ENCODE measurements at regions not wholly inside any gene's neighbourhood (a gene's known extent, or its start where the extent isn't known, plus 50 kb on each side); places are given as distances from the start of the nearest gene placed in this dataset.

DNA sequence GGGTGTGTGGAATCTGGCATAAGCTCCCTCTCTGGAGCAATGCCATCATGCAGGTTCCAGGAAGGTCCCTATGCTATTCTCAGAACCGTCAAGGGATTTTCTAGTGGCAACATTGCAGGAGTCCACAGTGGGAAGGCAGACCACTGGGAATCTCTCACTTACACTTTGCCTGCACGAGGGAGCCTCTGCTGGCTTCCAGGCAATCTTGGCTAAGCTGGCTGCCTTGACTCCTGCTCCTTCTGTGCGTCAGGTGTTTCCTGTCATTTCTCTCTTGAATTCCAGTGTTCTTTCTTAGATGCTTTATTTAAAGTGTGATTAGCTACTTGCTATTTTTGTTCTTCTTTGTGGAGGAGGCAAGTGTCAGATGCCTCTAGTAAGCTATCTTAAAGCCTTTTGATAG is 414.0 kb upstream of the ATP2B1 start:
- Histone ChIP-seq H3K4me3 (no peak overlapping the region), H3K27me3 (no peaks in the 10 kb centered on the region), H3K9me3 (peaks cover 0 to 40% (median 0%) of the 10 kb centered on the region in 3 donors), H3K36me3 (no peaks in the 10 kb centered on the region), H3K27ac (no peak overlapping the region), H3K4me1 (no peaks in the 10 kb centered on the region)
- WGBS, 2 donors (ENCODE audit: low coverage in 1 of 2) = 34 to 42% methylated on average over 2 of the region's 3 CpGs
- ATAC-seq = no peak
- TF ChIP-seq EP300 (IDR thresholded peaks at IDR 0.05) = no peak
- no peak for TF ChIP-seq POLR2A (IDR thresholded peaks at IDR 0.05)
- TF ChIP-seq, protein P1, sequence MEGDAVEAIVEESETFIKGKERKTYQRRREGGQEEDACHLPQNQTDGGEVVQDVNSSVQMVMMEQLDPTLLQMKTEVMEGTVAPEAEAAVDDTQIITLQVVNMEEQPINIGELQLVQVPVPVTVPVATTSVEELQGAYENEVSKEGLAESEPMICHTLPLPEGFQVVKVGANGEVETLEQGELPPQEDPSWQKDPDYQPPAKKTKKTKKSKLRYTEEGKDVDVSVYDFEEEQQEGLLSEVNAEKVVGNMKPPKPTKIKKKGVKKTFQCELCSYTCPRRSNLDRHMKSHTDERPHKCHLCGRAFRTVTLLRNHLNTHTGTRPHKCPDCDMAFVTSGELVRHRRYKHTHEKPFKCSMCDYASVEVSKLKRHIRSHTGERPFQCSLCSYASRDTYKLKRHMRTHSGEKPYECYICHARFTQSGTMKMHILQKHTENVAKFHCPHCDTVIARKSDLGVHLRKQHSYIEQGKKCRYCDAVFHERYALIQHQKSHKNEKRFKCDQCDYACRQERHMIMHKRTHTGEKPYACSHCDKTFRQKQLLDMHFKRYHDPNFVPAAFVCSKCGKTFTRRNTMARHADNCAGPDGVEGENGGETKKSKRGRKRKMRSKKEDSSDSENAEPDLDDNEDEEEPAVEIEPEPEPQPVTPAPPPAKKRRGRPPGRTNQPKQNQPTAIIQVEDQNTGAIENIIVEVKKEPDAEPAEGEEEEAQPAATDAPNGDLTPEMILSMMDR (IDR thresholded peaks at IDR 0.05) = no peak

DNA sequence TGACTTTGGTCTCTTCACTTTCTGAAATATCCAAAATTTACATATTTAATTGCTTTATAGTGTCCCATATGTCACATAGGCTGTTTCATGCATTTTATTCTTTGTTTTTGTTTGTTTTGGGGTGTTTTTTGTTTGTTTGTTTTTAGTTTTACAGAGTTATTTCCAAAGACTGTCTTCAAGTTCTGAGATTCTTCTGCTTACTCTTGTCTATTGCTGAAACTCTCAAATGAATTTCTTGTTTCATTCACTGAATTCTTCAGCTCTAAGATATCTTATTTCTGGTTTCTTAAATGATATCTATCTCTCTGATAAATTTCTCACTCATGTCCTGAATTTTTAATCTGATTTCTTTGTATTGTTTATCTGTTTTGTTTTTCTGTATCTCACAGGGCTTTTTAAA is 412.0 kb upstream of the ATP2B1 start:
- TF ChIP-seq POLR2A (IDR thresholded peaks at IDR 0.05) (no peak), EP300 (IDR thresholded peaks at IDR 0.05) (no peak), POLR2AphosphoS5 (IDR thresholded peaks at IDR 0.05) (no peak)
- TF ChIP-seq, protein P1 (IDR thresholded peaks at IDR 0.05) = no peak
- Histone ChIP-seq H3K27ac (no peak overlapping the region), H3K36me3 (no peaks in the 10 kb centered on the region), H3K4me3 (no peak overlapping the region), H3K4me1 (no peaks in the 10 kb centered on the region), H3K9me3 (peaks cover 0 to 42% (median 0%) of the 10 kb centered on the region in 3 donors), H3K27me3 (no peaks in the 10 kb centered on the region)
- no peak for ATAC-seq

DNA sequence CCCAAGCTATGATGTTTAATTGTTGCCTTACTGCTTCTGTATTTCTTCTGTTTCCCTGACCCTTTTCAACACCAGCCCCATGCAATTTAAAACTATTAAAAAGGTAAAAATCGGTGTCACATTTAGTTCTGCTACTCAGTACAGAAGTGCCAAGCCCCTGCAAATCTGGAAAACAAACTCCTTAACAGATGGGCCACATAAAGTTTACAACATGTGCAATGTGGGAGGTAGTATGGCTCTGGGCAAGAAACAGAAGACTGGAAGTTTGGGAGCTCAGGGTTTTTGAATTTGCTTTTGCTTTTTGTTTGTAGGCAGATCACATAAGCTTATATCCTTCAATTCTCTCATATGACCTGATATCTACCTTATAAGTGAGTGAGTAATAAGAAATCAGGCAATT is 404.0 kb upstream of the ATP2B1 start:
- Histone ChIP-seq H3K4me1 (peaks cover 0 to 16% (median 0%) of the 10 kb centered on the region in 3 donors), H3K9me3 (peaks cover 0 to 1% (median 0%) of the 10 kb centered on the region in 3 donors), H3K27me3 (no peaks in the 10 kb centered on the region), H3K4me3 (no peak overlapping the region), H3K36me3 (no peaks in the 10 kb centered on the region), H3K27ac (no peak overlapping the region)
- TF ChIP-seq POLR2A (IDR thresholded peaks at IDR 0.05) (no peak), EP300 (IDR thresholded peaks at IDR 0.05) (no peak), POLR2AphosphoS5 (IDR thresholded peaks at IDR 0.05) (no peak)
- TF ChIP-seq, protein P1 (IDR thresholded peaks at IDR 0.05) = no peak
- WGBS, 2 donors (ENCODE audit: low coverage in 1 of 2) = 60 to 64% methylated on average over 1 of the region's 1 CpG
- ATAC-seq = no peak

DNA sequence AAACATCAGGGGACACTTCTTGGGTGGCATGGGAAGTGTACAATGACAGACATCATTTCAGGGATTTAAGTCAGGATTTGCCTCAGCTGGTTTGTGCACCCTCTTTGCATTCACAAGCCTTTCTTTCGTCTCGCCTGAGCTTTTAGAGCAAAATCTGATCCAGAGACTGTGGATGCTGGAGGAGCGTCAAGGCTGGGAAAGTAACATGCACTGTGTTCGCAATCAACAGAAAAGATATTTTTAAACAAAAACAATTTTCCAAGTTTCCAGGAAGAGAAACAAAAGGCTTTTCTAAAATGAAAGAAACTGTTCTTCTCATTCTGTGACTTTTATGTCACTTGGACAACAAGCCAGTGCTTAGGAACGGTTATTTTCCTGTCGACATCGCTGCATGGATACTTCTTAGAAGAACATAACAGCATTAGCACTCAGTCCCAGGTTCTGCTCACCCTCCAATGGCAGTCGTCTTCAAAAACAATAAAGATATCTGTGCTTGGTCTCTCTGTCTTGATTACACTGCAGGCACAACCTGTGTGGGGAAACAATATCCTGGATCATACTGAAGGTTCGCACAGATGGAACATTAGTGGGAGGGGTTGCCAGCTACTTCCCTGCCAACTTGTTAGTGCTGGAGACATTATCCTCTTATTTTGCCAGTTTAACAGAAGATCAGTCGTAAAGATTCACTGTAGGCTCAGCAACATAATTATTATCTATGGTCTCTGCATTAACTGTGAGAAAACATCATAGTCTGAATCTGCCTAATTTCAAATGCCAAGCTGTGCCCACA is 403.3 kb upstream of the ATP2B1 start:
- TF ChIP-seq EP300 (IDR thresholded peaks at IDR 0.05) (no peak), POLR2AphosphoS5 (IDR thresholded peaks at IDR 0.05) (no peak), POLR2A (IDR thresholded peaks at IDR 0.05) (no peak)
- TF ChIP-seq, protein P1 (IDR thresholded peaks at IDR 0.05) = no peak
- no peak overlapping the region for H3K27ac ChIP-seq
- no peak for ATAC-seq
- H3K4me3 ChIP-seq = no peak overlapping the region
- no peaks in the 10 kb centered on the region for H3K27me3 ChIP-seq
- H3K4me1 ChIP-seq = peaks cover 0 to 16% (median 0%) of the 10 kb centered on the region in 3 donors
- WGBS, 2 donors (ENCODE audit: low coverage in 1 of 2) = 56 to 64% methylated on average over 10 of the region's 10 CpGs
- no peaks in the 10 kb centered on the region for H3K9me3 ChIP-seq
- H3K36me3 ChIP-seq = no peaks in the 10 kb centered on the region

DNA sequence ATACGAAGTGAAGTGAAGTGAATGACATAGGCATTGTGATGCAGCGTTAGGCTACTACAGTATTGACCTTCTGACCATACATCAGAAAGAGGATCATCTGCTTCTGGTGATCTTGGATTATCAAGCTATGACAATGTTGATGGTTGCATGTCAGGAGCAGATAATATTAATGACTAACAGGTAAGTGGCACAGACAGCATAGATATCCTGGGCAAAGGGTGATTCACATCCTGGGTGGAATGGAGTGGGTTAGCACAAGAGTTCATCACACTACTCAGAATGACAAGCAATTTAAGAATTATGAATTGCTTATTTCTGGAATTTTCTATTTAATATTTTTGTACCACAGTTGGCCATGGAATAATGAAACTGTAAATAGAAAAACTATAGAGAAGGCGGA is 397.9 kb upstream of the ATP2B1 start:
- peaks cover 0 to 3% (median 0%) of the 10 kb centered on the region in 3 donors for H3K4me1 ChIP-seq
- H3K27me3 ChIP-seq = no peaks in the 10 kb centered on the region
- H3K27ac ChIP-seq = no peak overlapping the region
- TF ChIP-seq, protein P1 (IDR thresholded peaks at IDR 0.05) = no peak
- TF ChIP-seq POLR2A (IDR thresholded peaks at IDR 0.05) (no peak), POLR2AphosphoS5 (IDR thresholded peaks at IDR 0.05) (no peak), EP300 (IDR thresholded peaks at IDR 0.05) (no peak)
- WGBS, 2 donors (ENCODE audit: low coverage in 1 of 2) = 87 to 97% methylated on average over 3 of the region's 3 CpGs
- H3K36me3 ChIP-seq = no peaks in the 10 kb centered on the region
- no peaks in the 10 kb centered on the region for H3K9me3 ChIP-seq
- no peak for ATAC-seq
- no peak overlapping the region for H3K4me3 ChIP-seq

Data from gastroesophageal sphincter (tissue), 4 donors.